GM12878 (cell line): ENCODE measurements at regions not wholly inside any gene's neighbourhood (a gene's known extent, or its start where the extent isn't known, plus 50 kb on each side); places are given as distances from the start of the nearest gene placed in this dataset.

ENCODE experiments used
- ATAC-seq: fragments of 200-7000 bp; cut with Tn5 transposase; 3 replicates; pipeline ENCODE4 v1.9.1; 2020; ENCODE audit warnings: mild to moderate bottlenecking, moderate library complexity
- BruUV-seq: library from RNA; stranded (reverse); fragments of 400-500 nt; replicated peaks from 2 replicates; lab custom pipeline; 2021; lab: Mats Ljungman, UMichigan
- CTCF ChIA-PET: fragments of 300-600 bp; sonication (Branson Sonifier 250); formaldehyde crosslinking; extraction: SDS; loops from one replicate; lab custom pipeline; 2021; ENCODE audit warnings: inconsistent platforms; lab: Yijun Ruan, JAX
- POLR2A ChIA-PET: fragments of 350-600 bp; formaldehyde crosslinking; extraction: SDS; loops from one replicate; lab custom pipeline; 2021; ENCODE audit warnings: inconsistent platforms; lab: Charles Lee
- RAD21 ChIA-PET: fragments of 300-600 bp; sonication (Branson Sonifier 250); formaldehyde crosslinking; loops from one replicate; lab custom pipeline; 2023; ENCODE audit warnings: antibody characterized with exemption; ENCODE audit not compliant: unreplicated experiment; lab: Charles Lee
- SMC1A ChIA-PET: fragments of 300-600 bp; sonication (Branson Sonifier 250); formaldehyde crosslinking; loops from one replicate; lab custom pipeline; 2023; ENCODE audit not compliant: unreplicated experiment, uncharacterized antibody; lab: Charles Lee
- DNase-seq: peaks from one replicate; pipeline ENCODE4 v3.0.0-alpha.2; 2011; ENCODE audit warnings: low read depth, low spot score
- FAIRE-seq: peaks from 3 replicates; lab custom pipeline; 2011; peaks lifted over from hg19 to GRCh38; lab: Jason Lieb, UNC
- H2AFZ ChIP-seq: 2 replicates; pipeline ENCODE4 v1.6.0; 2011; ENCODE audit warnings: low read depth, low read length, control low read depth; ENCODE audit not compliant: control insufficient read depth
- H3K27ac ChIP-seq: 2 replicates; pipeline ENCODE4 v1.5.1; 2011; ENCODE audit warnings: control low read depth; ENCODE audit not compliant: control insufficient read depth, insufficient read depth
- H3K27me3 ChIP-seq, 2 experiments: replicated peaks in 1 of 2; 2 replicates each; pipeline versions ENCODE4 v1.6.0 to v1.6.1; 2011; ENCODE audit warnings: low read length in 1 of 2; ENCODE audit not compliant: control insufficient read depth in 2 of 2, insufficient read depth in 2 of 2
- H3K36me3 ChIP-seq, 2 experiments: 2 replicates each; pipeline ENCODE4 v1.5.1; 2011; ENCODE audit warnings: low read length in 1 of 2; ENCODE audit not compliant: control insufficient read depth in 2 of 2, insufficient read depth in 2 of 2
- H3K4me1 ChIP-seq: 2 replicates; pipeline ENCODE4 v1.6.1; 2011; ENCODE audit warnings: mild to moderate bottlenecking, low read length, moderate library complexity, mixed read lengths; ENCODE audit not compliant: control insufficient read depth, insufficient read depth
- H3K4me2 ChIP-seq: 2 replicates; pipeline ENCODE4 v1.6.0; 2011; ENCODE audit warnings: control low read depth; ENCODE audit not compliant: control insufficient read depth, insufficient read depth
- H3K4me3 ChIP-seq: fragments of 200-600 bp; sonication (generic); 2 replicates; pipeline ENCODE4 v1.5.1; 2016
- H3K79me2 ChIP-seq: 2 replicates; pipeline ENCODE4 v1.6.0; 2011; ENCODE audit warnings: low read length; ENCODE audit not compliant: control insufficient read depth, insufficient read depth
- H3K9ac ChIP-seq: 2 replicates; pipeline ENCODE4 v1.8.0; 2011; ENCODE audit warnings: low read length, control low read depth, mixed read lengths; ENCODE audit not compliant: control insufficient read depth, insufficient read depth
- H3K9me3 ChIP-seq: replicated peaks from 3 replicates; pipeline ENCODE4 v1.5.1; 2011; ENCODE audit warnings: mild to moderate bottlenecking, low read length; ENCODE audit not compliant: control insufficient read depth, insufficient read depth
- H4K20me1 ChIP-seq: 2 replicates; pipeline ENCODE4 v1.6.0; 2011; ENCODE audit not compliant: control insufficient read depth, insufficient read depth
- MEF2B ChIP-seq: fragments of 450-650 bp; IDR thresholded peaks from 2 replicates; pipeline ENCODE4 v1.6.1; 2018; ENCODE audit warnings: mild to moderate bottlenecking, moderate library complexity; ENCODE audit not compliant: partially characterized antibody, poor library complexity, severe bottlenecking
- MYB ChIP-seq: fragments of 150-350 bp; IDR thresholded peaks from 2 replicates; pipeline ENCODE4 v1.6.1; 2014; ENCODE audit warnings: mild to moderate bottlenecking, low read depth, low read length, borderline replicate concordance
- POU2F2 ChIP-seq: IDR thresholded peaks from 3 replicates; pipeline ENCODE4 v1.6.1; 2011; ENCODE audit warnings: low read depth, mild to moderate bottlenecking, low read length, borderline replicate concordance
- SMAD1 ChIP-seq: fragments of 450-650 bp; IDR thresholded peaks from 2 replicates; pipeline ENCODE4 v1.6.1; 2018; ENCODE audit warnings: mild to moderate bottlenecking, low read depth; ENCODE audit not compliant: partially characterized antibody
- WGBS: methylation state at CpG from one replicate; pipeline ENCODE4 v1.1.6; 2016; ENCODE audit warnings: low lambda C conversion rate; ENCODE audit not compliant: insufficient replicate concordance, insufficient coverage; ENCODE audit errors: missing lambda C conversion rate; 5-methylcytosine and 5-hydroxymethylcytosine counted together
- in situ Hi-C: fragments of 300-500 bp; cut with MboI; formaldehyde crosslinking; loops from 9 replicates; pipeline ENCODE4 v1.14.3; 2018; ENCODE audit warnings: mixed read lengths
- intact Hi-C: fragments of 100-400 bp; cut with micrococcal nuclease; formaldehyde crosslinking; loops from one replicate; pipeline ENCODE4 v1.14.2; 2022; ENCODE audit not compliant: unreplicated experiment
- TF ChIP-seq, protein P1 (sequence below): fragments of 450-650 bp; IDR thresholded peaks from 2 replicates; pipeline ENCODE4 v1.6.1; 2017; ENCODE audit warnings: mild to moderate bottlenecking, moderate library complexity
- TF ChIP-seq, protein P2 (sequence below): fragments of 450-650 bp; IDR thresholded peaks from 2 replicates; pipeline ENCODE4 v1.6.1; 2018; ENCODE audit warnings: mild to moderate bottlenecking, low read depth, moderate library complexity; ENCODE audit not compliant: partially characterized antibody
- TF ChIP-seq, protein P3 (sequence below): fragments of 450-650 bp; formaldehyde crosslinking; IDR thresholded peaks from 2 replicates; pipeline ENCODE4 v1.5.0; 2022; ENCODE audit warnings: mild to moderate bottlenecking, missing genetic modification characterization
- TF ChIP-seq, protein P4 (sequence below): fragments of 450-650 bp; IDR thresholded peaks from 2 replicates; pipeline ENCODE4 v1.6.1; 2017; ENCODE audit warnings: borderline replicate concordance
- TF ChIP-seq, protein P5 (sequence below): fragments of 450-650 bp; IDR thresholded peaks from 2 replicates; pipeline ENCODE4 v1.6.1; 2018; ENCODE audit warnings: borderline replicate concordance, mild to moderate bottlenecking; ENCODE audit not compliant: partially characterized antibody

DNA sequence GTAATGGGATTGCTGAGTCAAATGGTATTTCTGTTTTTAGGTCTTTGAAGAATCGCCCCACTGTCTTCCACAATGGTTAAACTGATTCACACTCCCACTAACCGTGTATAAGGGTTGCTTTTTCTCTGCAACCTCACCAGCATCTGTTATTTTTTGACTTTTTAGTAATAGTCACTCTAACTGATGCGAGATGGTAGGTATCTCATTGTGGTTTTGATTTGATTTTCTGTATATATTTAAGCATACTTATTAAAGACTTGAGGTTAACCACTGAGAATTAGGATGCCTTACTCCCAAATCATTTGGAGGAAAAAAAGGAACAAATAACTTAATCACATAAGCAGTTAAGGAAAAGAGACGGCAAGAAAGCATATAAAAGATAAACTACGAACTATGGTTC is 181.6 kb upstream of the FST start:
- no peaks in the 10 kb centered on the region for H3K79me2 ChIP-seq
- H3K9me3 ChIP-seq: no peaks in the 10 kb centered on the region
- intact Hi-C loops (no loop called here), in situ Hi-C loops (no loop called here)
- no peak overlapping the region for H3K27ac ChIP-seq
- ChIA-PET RAD21 (no interaction called here), CTCF (no interaction called here), SMC1A (no interaction called here), POLR2A (no interaction called here)
- ATAC-seq (no peak), FAIRE-seq (no peak), DNase-seq (no peak)
- H2AFZ ChIP-seq: no peak overlapping the region
- BruUV-seq: no TSS peak
- WGBS: 33% methylated on average over 5 of the region's 5 CpGs
- no peak overlapping the region for H3K4me3 ChIP-seq
- H3K9ac ChIP-seq: no peak overlapping the region
- H3K27me3 ChIP-seq: no peaks in the 10 kb centered on the region
- no peaks in the 10 kb centered on the region for H4K20me1 ChIP-seq
- no peaks in the 10 kb centered on the region for H3K4me1 ChIP-seq
- no peaks in the 10 kb centered on the region for H3K36me3 ChIP-seq
- no peak overlapping the region for H3K4me2 ChIP-seq
- TF ChIP-seq, protein P1, sequence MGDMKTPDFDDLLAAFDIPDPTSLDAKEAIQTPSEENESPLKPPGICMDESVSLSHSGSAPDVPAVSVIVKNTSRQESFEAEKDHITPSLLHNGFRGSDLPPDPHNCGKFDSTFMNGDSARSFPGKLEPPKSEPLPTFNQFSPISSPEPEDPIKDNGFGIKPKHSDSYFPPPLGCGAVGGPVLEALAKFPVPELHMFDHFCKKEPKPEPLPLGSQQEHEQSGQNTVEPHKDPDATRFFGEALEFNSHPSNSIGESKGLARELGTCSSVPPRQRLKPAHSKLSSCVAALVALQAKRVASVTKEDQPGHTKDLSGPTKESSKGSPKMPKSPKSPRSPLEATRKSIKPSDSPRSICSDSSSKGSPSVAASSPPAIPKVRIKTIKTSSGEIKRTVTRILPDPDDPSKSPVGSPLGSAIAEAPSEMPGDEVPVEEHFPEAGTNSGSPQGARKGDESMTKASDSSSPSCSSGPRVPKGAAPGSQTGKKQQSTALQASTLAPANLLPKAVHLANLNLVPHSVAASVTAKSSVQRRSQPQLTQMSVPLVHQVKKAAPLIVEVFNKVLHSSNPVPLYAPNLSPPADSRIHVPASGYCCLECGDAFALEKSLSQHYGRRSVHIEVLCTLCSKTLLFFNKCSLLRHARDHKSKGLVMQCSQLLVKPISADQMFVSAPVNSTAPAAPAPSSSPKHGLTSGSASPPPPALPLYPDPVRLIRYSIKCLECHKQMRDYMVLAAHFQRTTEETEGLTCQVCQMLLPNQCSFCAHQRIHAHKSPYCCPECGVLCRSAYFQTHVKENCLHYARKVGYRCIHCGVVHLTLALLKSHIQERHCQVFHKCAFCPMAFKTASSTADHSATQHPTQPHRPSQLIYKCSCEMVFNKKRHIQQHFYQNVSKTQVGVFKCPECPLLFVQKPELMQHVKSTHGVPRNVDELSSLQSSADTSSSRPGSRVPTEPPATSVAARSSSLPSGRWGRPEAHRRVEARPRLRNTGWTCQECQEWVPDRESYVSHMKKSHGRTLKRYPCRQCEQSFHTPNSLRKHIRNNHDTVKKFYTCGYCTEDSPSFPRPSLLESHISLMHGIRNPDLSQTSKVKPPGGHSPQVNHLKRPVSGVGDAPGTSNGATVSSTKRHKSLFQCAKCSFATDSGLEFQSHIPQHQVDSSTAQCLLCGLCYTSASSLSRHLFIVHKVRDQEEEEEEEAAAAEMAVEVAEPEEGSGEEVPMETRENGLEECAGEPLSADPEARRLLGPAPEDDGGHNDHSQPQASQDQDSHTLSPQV: no peak
- TF ChIP-seq POU2F2 (no peak), MYB (no peak), MEF2B (no peak), SMAD1 (no peak)
- TF ChIP-seq, protein P2, sequence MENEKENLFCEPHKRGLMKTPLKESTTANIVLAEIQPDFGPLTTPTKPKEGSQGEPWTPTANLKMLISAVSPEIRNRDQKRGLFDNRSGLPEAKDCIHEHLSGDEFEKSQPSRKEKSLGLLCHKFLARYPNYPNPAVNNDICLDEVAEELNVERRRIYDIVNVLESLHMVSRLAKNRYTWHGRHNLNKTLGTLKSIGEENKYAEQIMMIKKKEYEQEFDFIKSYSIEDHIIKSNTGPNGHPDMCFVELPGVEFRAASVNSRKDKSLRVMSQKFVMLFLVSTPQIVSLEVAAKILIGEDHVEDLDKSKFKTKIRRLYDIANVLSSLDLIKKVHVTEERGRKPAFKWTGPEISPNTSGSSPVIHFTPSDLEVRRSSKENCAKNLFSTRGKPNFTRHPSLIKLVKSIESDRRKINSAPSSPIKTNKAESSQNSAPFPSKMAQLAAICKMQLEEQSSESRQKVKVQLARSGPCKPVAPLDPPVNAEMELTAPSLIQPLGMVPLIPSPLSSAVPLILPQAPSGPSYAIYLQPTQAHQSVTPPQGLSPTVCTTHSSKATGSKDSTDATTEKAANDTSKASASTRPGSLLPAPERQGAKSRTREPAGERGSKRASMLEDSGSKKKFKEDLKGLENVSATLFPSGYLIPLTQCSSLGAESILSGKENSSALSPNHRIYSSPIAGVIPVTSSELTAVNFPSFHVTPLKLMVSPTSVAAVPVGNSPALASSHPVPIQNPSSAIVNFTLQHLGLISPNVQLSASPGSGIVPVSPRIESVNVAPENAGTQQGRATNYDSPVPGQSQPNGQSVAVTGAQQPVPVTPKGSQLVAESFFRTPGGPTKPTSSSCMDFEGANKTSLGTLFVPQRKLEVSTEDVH: no peak
- TF ChIP-seq, protein P3, sequence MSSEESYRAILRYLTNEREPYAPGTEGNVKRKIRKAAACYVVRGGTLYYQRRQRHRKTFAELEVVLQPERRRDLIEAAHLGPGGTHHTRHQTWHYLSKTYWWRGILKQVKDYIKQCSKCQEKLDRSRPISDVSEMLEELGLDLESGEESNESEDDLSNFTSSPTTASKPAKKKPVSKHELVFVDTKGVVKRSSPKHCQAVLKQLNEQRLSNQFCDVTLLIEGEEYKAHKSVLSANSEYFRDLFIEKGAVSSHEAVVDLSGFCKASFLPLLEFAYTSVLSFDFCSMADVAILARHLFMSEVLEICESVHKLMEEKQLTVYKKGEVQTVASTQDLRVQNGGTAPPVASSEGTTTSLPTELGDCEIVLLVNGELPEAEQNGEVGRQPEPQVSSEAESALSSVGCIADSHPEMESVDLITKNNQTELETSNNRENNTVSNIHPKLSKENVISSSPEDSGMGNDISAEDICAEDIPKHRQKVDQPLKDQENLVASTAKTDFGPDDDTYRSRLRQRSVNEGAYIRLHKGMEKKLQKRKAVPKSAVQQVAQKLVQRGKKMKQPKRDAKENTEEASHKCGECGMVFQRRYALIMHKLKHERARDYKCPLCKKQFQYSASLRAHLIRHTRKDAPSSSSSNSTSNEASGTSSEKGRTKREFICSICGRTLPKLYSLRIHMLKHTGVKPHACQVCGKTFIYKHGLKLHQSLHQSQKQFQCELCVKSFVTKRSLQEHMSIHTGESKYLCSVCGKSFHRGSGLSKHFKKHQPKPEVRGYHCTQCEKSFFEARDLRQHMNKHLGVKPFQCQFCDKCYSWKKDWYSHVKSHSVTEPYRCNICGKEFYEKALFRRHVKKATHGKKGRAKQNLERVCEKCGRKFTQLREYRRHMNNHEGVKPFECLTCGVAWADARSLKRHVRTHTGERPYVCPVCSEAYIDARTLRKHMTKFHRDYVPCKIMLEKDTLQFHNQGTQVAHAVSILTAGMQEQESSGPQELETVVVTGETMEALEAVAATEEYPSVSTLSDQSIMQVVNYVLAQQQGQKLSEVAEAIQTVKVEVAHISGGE (CRISPR knock-in tag): no peak
- TF ChIP-seq, protein P4, sequence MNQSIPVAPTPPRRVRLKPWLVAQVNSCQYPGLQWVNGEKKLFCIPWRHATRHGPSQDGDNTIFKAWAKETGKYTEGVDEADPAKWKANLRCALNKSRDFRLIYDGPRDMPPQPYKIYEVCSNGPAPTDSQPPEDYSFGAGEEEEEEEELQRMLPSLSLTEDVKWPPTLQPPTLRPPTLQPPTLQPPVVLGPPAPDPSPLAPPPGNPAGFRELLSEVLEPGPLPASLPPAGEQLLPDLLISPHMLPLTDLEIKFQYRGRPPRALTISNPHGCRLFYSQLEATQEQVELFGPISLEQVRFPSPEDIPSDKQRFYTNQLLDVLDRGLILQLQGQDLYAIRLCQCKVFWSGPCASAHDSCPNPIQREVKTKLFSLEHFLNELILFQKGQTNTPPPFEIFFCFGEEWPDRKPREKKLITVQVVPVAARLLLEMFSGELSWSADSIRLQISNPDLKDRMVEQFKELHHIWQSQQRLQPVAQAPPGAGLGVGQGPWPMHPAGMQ: no peak
- TF ChIP-seq, protein P5, sequence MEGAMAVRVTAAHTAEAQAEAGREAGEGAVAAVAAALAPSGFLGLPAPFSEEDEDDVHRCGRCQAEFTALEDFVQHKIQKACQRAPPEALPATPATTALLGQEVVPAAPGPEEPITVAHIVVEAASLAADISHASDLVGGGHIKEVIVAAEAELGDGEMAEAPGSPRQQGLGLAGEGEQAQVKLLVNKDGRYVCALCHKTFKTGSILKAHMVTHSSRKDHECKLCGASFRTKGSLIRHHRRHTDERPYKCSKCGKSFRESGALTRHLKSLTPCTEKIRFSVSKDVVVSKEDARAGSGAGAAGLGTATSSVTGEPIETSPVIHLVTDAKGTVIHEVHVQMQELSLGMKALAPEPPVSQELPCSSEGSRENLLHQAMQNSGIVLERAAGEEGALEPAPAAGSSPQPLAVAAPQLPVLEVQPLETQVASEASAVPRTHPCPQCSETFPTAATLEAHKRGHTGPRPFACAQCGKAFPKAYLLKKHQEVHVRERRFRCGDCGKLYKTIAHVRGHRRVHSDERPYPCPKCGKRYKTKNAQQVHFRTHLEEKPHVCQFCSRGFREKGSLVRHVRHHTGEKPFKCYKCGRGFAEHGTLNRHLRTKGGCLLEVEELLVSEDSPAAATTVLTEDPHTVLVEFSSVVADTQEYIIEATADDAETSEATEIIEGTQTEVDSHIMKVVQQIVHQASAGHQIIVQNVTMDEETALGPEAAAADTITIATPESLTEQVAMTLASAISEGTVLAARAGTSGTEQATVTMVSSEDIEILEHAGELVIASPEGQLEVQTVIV: no peak
